Astrocyte (in vitro differentiated cells and primary cell): ENCODE measurements at regions not wholly inside any gene's neighbourhood (a gene's known extent, or its start where the extent isn't known, plus 50 kb on each side); places are given as distances from the start of the nearest gene placed in this dataset.

Experiments used
- DNase-seq: peaks from one replicate; pipeline ENCODE4 v3.0.0-alpha.2; 2010; ENCODE audit warnings: low read depth
- FAIRE-seq: peaks from 2 replicates; lab custom pipeline; 2011; peaks lifted over from hg19 to GRCh38; lab: Jason Lieb, UNC
- H2AFZ ChIP-seq: 2 replicates; pipeline ENCODE4 v1.6.0; 2012; ENCODE audit warnings: low read depth, low read length, inconsistent platforms
- H3K27ac ChIP-seq: 2 replicates; pipeline ENCODE4 v1.5.1; 2011; ENCODE audit warnings: low read depth, low read length, inconsistent platforms
- H3K27me3 ChIP-seq: 2 replicates; pipeline ENCODE4 v1.6.0; 2011; ENCODE audit warnings: low read length, inconsistent platforms; ENCODE audit not compliant: insufficient read depth
- H3K36me3 ChIP-seq: 2 replicates; pipeline ENCODE4 v1.5.1; 2011; ENCODE audit warnings: low read length, inconsistent platforms; ENCODE audit not compliant: insufficient read depth
- H3K4me1 ChIP-seq: 2 replicates; pipeline ENCODE4 v1.5.1; 2011; ENCODE audit warnings: low read length, inconsistent platforms; ENCODE audit not compliant: insufficient read depth
- H3K4me2 ChIP-seq: 2 replicates; pipeline ENCODE4 v1.6.0; 2012; ENCODE audit warnings: low read length, inconsistent platforms
- H3K4me3 ChIP-seq: 2 replicates; pipeline ENCODE4 v1.5.1; 2011; ENCODE audit warnings: low read depth, mild to moderate bottlenecking, low read length, inconsistent platforms; ENCODE audit not compliant: insufficient read depth
- H3K79me2 ChIP-seq: 2 replicates; pipeline ENCODE4 v1.6.0; 2012; ENCODE audit warnings: mild to moderate bottlenecking, low read length, inconsistent platforms; ENCODE audit not compliant: insufficient read depth
- H3K9ac ChIP-seq: 2 replicates; pipeline ENCODE4 v1.6.0; 2012; ENCODE audit warnings: mild to moderate bottlenecking, low read length, inconsistent platforms
- H3K9me3 ChIP-seq: 2 replicates; pipeline ENCODE4 v1.5.1; 2012; ENCODE audit warnings: low read depth, mild to moderate bottlenecking, low read length, inconsistent platforms; ENCODE audit not compliant: insufficient read depth
- H4K20me1 ChIP-seq: 2 replicates; pipeline ENCODE4 v1.6.0; 2012; ENCODE audit warnings: low read length, inconsistent platforms; ENCODE audit not compliant: insufficient read depth
- H3K27ac Mint-ChIP-seq: one replicate; pipeline ENCODE4 v1.8.0; 2021; ENCODE audit warnings: mild to moderate bottlenecking, mixed read lengths; ENCODE audit not compliant: unreplicated experiment
- H3K27me3 Mint-ChIP-seq: one replicate; pipeline ENCODE4 v1.8.0; 2021; ENCODE audit warnings: low read depth, mixed read lengths; ENCODE audit not compliant: unreplicated experiment
- H3K36me3 Mint-ChIP-seq: one replicate; pipeline ENCODE4 v1.8.0; 2021; ENCODE audit warnings: low read depth, mixed read lengths; ENCODE audit not compliant: unreplicated experiment
- H3K4me1 Mint-ChIP-seq: one replicate; pipeline ENCODE4 v1.8.0; 2021; ENCODE audit warnings: low read depth, mixed read lengths; ENCODE audit not compliant: unreplicated experiment
- H3K4me3 Mint-ChIP-seq: one replicate; pipeline ENCODE4 v1.8.0; 2021; ENCODE audit warnings: mild to moderate bottlenecking, moderate library complexity, mixed read lengths; ENCODE audit not compliant: unreplicated experiment
- H3K9me3 Mint-ChIP-seq: one replicate; pipeline ENCODE4 v1.8.0; 2021; ENCODE audit warnings: mild to moderate bottlenecking, mixed read lengths; ENCODE audit not compliant: unreplicated experiment
- EZH2 ChIP-seq: IDR thresholded peaks from 2 replicates; pipeline ENCODE4 v1.6.1; 2012; ENCODE audit warnings: mild to moderate bottlenecking, low read length, inconsistent platforms; ENCODE audit not compliant: insufficient read depth
- TF ChIP-seq, protein P1 (sequence below): IDR thresholded peaks from 2 replicates; pipeline ENCODE4 v1.5.1; 2011; ENCODE audit warnings: low read depth, mild to moderate bottlenecking, inconsistent platforms, low read length, moderate library complexity; ENCODE audit not compliant: insufficient read depth

GRCh38 chr20:57795342-57795697 is 85.5 kb upstream of the PMEPA1 start:
- Histone ChIP-seq H3K4me3 (no peak overlapping the region), H3K79me2 (no peaks in the 10 kb centered on the region), H2AFZ (peak overlapping the region; percentile 38), H3K9me3 (peaks cover 3% of the 10 kb centered on the region), H4K20me1 (no peaks in the 10 kb centered on the region), H3K9ac (no peak overlapping the region), H3K4me2 (peak overlapping the region; percentile 67), H3K36me3 (no peaks in the 10 kb centered on the region), H3K4me1 (peaks cover 21% of the 10 kb centered on the region), H3K27me3 (peaks cover 12% of the 10 kb centered on the region), H3K27ac (peak overlapping the region; percentile 14)
- Mint-ChIP-seq H3K4me1 (peaks cover 23% of the 10 kb centered on the region), H3K27me3 (peaks cover 12% of the 10 kb centered on the region), H3K9me3 (no peaks in the 10 kb centered on the region), H3K27ac (peak overlapping the region; percentile 66), H3K4me3 (no peak overlapping the region), H3K36me3 (no peaks in the 10 kb centered on the region)
- TF ChIP-seq EZH2, result no peak
- TF ChIP-seq, protein P1, sequence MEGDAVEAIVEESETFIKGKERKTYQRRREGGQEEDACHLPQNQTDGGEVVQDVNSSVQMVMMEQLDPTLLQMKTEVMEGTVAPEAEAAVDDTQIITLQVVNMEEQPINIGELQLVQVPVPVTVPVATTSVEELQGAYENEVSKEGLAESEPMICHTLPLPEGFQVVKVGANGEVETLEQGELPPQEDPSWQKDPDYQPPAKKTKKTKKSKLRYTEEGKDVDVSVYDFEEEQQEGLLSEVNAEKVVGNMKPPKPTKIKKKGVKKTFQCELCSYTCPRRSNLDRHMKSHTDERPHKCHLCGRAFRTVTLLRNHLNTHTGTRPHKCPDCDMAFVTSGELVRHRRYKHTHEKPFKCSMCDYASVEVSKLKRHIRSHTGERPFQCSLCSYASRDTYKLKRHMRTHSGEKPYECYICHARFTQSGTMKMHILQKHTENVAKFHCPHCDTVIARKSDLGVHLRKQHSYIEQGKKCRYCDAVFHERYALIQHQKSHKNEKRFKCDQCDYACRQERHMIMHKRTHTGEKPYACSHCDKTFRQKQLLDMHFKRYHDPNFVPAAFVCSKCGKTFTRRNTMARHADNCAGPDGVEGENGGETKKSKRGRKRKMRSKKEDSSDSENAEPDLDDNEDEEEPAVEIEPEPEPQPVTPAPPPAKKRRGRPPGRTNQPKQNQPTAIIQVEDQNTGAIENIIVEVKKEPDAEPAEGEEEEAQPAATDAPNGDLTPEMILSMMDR, result no peak
- peak; percentile 61 for DNase-seq
- FAIRE-seq, result no peak

- Histone ChIP-seq H4K20me1 (no peaks in the 10 kb centered on the region), H3K9me3 (peaks cover 3% of the 10 kb centered on the region), H3K27me3 (peaks cover 12% of the 10 kb centered on the region), H3K4me2 (peak overlapping the region; percentile 67), H3K27ac (peak overlapping the region; percentile 14), H3K4me1 (peaks cover 21% of the 10 kb centered on the region), H3K36me3 (no peaks in the 10 kb centered on the region), H2AFZ (peak overlapping the region; percentile 38), H3K4me3 (no peak overlapping the region), H3K79me2 (no peaks in the 10 kb centered on the region), H3K9ac (no peak overlapping the region)
- no peak for TF ChIP-seq EZH2
- TF ChIP-seq, protein P1, result no peak
- Mint-ChIP-seq H3K36me3 (no peaks in the 10 kb centered on the region), H3K27me3 (peaks cover 10% of the 10 kb centered on the region), H3K4me1 (peaks cover 23% of the 10 kb centered on the region), H3K9me3 (no peaks in the 10 kb centered on the region), H3K4me3 (peak overlapping the region; percentile 54), H3K27ac (peak overlapping the region; percentile 84)
- FAIRE-seq (no peak), DNase-seq (peak; percentile 71)
Observed at GRCh38 chr20:57794600-57795341, 85.0 kb upstream of the PMEPA1 start.

DNA sequence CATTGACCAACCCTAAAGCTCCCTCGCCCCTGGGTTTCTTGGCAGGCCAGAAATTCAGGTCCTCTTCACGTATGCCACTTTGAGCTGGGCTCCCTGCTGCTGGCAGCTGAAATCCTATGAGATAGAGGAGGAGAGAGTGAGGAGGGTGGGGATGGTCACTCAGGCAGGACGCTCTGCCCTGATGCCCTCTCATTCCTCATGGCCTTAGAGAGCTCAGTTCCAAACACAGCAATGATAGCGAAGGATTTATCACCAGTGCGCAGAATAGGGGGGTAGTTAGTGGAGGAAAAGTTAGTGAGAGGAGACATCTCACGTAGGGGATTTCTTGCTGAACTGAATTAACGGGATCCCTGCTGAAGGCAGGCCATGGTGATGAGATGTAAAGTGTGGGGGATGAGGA is 84.2 kb upstream of the PMEPA1 start:
- Histone ChIP-seq H2AFZ (no peak overlapping the region), H3K36me3 (no peaks in the 10 kb centered on the region), H3K4me3 (no peak overlapping the region), H4K20me1 (no peaks in the 10 kb centered on the region), H3K27ac (no peak overlapping the region), H3K4me2 (no peak overlapping the region), H3K27me3 (peaks cover 8% of the 10 kb centered on the region), H3K79me2 (no peaks in the 10 kb centered on the region), H3K9me3 (peaks cover 3% of the 10 kb centered on the region), H3K4me1 (peaks cover 21% of the 10 kb centered on the region), H3K9ac (no peak overlapping the region)
- no peak overlapping the region for H3K27ac Mint-ChIP-seq
- no peak for FAIRE-seq
- TF ChIP-seq, protein P1, result no peak
- TF ChIP-seq EZH2, result no peak
- H3K9me3 Mint-ChIP-seq, result no peaks in the 10 kb centered on the region
- peaks cover 10% of the 10 kb centered on the region for H3K27me3 Mint-ChIP-seq
- no peaks in the 10 kb centered on the region for H3K36me3 Mint-ChIP-seq
- no peak overlapping the region for H3K4me3 Mint-ChIP-seq
- peaks cover 23% of the 10 kb centered on the region for H3K4me1 Mint-ChIP-seq
- no peak for DNase-seq
